K562 (cell line): ENCODE measurements at regions not wholly inside any gene's neighbourhood (a gene's known extent, or its start where the extent isn't known, plus 50 kb on each side); places are given as distances from the start of the nearest gene placed in this dataset.

Experiments
- ATAC-seq: fragments of 200-7000 bp; cut with Tn5 transposase; 3 replicates; pipeline ENCODE4 v1.9.1; 2020; ENCODE audit warnings: moderate library complexity
- BruUV-seq: library from RNA; stranded (reverse); fragments of 400-500 nt; replicated peaks from 2 replicates; lab custom pipeline; 2021; lab: Mats Ljungman, UMichigan
- CTCF ChIA-PET: fragments of 300-600 bp; formaldehyde crosslinking; extraction: SDS; loops from one replicate; lab custom pipeline; 2021; ENCODE audit warnings: low intra/inter-chr PET ratio; lab: Yijun Ruan, JAX
- POLR2A ChIA-PET: fragments of 300-600, 350-650 bp; sonication (Branson Sonifier 250); formaldehyde crosslinking; extraction: SDS; loops from one replicate; lab custom pipeline; 2021; ENCODE audit warnings: antibody characterized with exemption, inconsistent platforms; lab: Yijun Ruan, JAX
- DNase-seq, 4 experiments: peaks; one replicate each; pipeline versions ENCODE4 v3.0.0 to v3.0.0-alpha.2; 2011 to 2018; ENCODE audit warnings: low spot score in 3 of 4, mixed read lengths in 3 of 4; ENCODE audit errors: extremely low read depth in 1 of 4
- FAIRE-seq: peaks from 2 replicates; lab custom pipeline; 2011; peaks lifted over from hg19 to GRCh38; lab: Jason Lieb, UNC
- H2AFZ ChIP-seq: 2 replicates; pipeline ENCODE4 v1.6.0; 2011; ENCODE audit warnings: low read depth, low read length, control low read depth, inconsistent platforms
- H3K27ac ChIP-seq: fragments of 200-600 bp; 3 replicates; pipeline ENCODE4 v1.8.0; 2011; ENCODE audit warnings: low read depth, mild to moderate bottlenecking, control low read depth, inconsistent platforms, low read length, moderate library complexity, mixed read lengths; ENCODE audit errors: extremely low read depth
- H3K27me3 ChIP-seq, 2 experiments: fragments of 300-600 bp in 1 of 2; 2 replicates in 1 of 2; 3 replicates in 1 of 2; pipeline versions ENCODE4 v1.6.0 to v1.8.0; 2011; ENCODE audit warnings: inconsistent platforms in 2 of 2, low read length in 2 of 2, mild to moderate bottlenecking in 1 of 2, mixed read lengths in 1 of 2, moderate library complexity in 1 of 2; ENCODE audit not compliant: control insufficient read depth in 2 of 2, insufficient read depth in 2 of 2
- H3K36me3 ChIP-seq: fragments of 300-600 bp; 3 replicates; pipeline ENCODE4 v1.8.0; 2011; ENCODE audit warnings: mild to moderate bottlenecking, low read length, inconsistent platforms; ENCODE audit not compliant: control insufficient read depth, insufficient read depth
- H3K4me1 ChIP-seq, 2 experiments: fragments of 200-600 bp in 1 of 2; replicated peaks in 1 of 2; 2 replicates in 1 of 2; 3 replicates in 1 of 2; pipeline versions ENCODE4 v1.5.1 to v1.8.0; 2011; ENCODE audit warnings: inconsistent platforms in 2 of 2, low read length in 2 of 2, mild to moderate bottlenecking in 1 of 2, mixed read lengths in 1 of 2, moderate library complexity in 1 of 2; ENCODE audit not compliant: control insufficient read depth in 2 of 2, insufficient read depth in 2 of 2
- H3K4me2 ChIP-seq: 2 replicates; pipeline ENCODE4 v1.6.1; 2011; ENCODE audit warnings: low read length, control low read depth, inconsistent platforms, mixed read lengths; ENCODE audit not compliant: insufficient read depth
- H3K4me3 ChIP-seq: fragments of 200-600 bp; sonication (generic), shearing (Covaris generic); 2 replicates; pipeline ENCODE4 v1.5.1; 2016; ENCODE audit warnings: control low read depth, inconsistent platforms
- H3K79me2 ChIP-seq: fragments of 200-600 bp; 3 replicates; pipeline ENCODE4 v1.8.0; 2011; ENCODE audit warnings: low read length, inconsistent platforms; ENCODE audit not compliant: control insufficient read depth, insufficient read depth
- H3K9ac ChIP-seq, 2 experiments: 2 replicates each; pipeline versions ENCODE4 v1.6.0 to v1.6.1; 2011; ENCODE audit warnings: low read depth in 2 of 2, low read length in 2 of 2, control low read depth in 1 of 2, inconsistent platforms in 1 of 2, mild to moderate bottlenecking in 1 of 2, mixed read lengths in 1 of 2; ENCODE audit not compliant: insufficient read depth in 1 of 2
- H3K9me1 ChIP-seq: one replicate; pipeline ENCODE4 v1.6.0; 2011; ENCODE audit warnings: inconsistent platforms, mild to moderate bottlenecking, low read length, moderate library complexity; ENCODE audit not compliant: control insufficient read depth, insufficient read depth
- H3K9me3 ChIP-seq: replicated peaks from 2 replicates; pipeline ENCODE4 v1.5.1; 2011; ENCODE audit warnings: low read depth, low read length, inconsistent platforms; ENCODE audit not compliant: control insufficient read depth, insufficient read depth
- H4K20me1 ChIP-seq: replicated peaks from 2 replicates; pipeline ENCODE4 v1.6.1; 2011; ENCODE audit warnings: low read length, inconsistent platforms, mixed read lengths; ENCODE audit not compliant: control insufficient read depth, insufficient read depth
- AFF1 ChIP-seq, 2 experiments: fragments of 450-650 bp; IDR thresholded peaks; 2 replicates each; pipeline ENCODE4 v1.6.1; 2018; ENCODE audit warnings: mild to moderate bottlenecking in 2 of 2, low read depth in 1 of 2; ENCODE audit not compliant: partially characterized antibody in 2 of 2
- ARID3B ChIP-seq: fragments of 250-450 bp; sonication (Bioruptor Pico); IDR thresholded peaks from 2 replicates; pipeline ENCODE4 v1.4.0; 2020; ENCODE audit warnings: borderline replicate concordance
- CEBPB ChIP-seq: fragments of 450-650 bp; IDR thresholded peaks from 2 replicates; pipeline ENCODE4 v1.6.1; 2016; ENCODE audit warnings: missing genetic modification characterization, missing compliant biosample characterization
- CEBPG ChIP-seq, 3 experiments: fragments of 200-800 bp in 1 of 3; sonication (Bioruptor generic) in 1 of 3; sonication (generic) in 1 of 3; formaldehyde crosslinking in 1 of 3; IDR thresholded peaks in 2 of 3; conservative IDR thresholded peaks in 1 of 3; 2 replicates each; pipeline versions ENCODE4 v1.6.1 to v1.8.0; 2016 to 2022; ENCODE audit warnings: missing compliant biosample characterization in 2 of 3, missing genetic modification characterization in 2 of 3, mild to moderate bottlenecking in 1 of 3, missing genetic modification reagents in 1 of 3
- EP400 ChIP-seq: fragments of 450-650 bp; IDR thresholded peaks from 2 replicates; pipeline ENCODE4 v1.6.1; 2017; ENCODE audit warnings: antibody characterized with exemption, mild to moderate bottlenecking, moderate library complexity
- JUND ChIP-seq, 2 experiments: IDR thresholded peaks; 2 replicates in 1 of 2; 3 replicates in 1 of 2; pipeline ENCODE4 v1.6.1; 2011; ENCODE audit warnings: borderline replicate concordance in 2 of 2, low read depth in 2 of 2, low read length in 2 of 2, improper control_type of control experiment in 1 of 2, missing biosample characterization in 1 of 2, missing genetic modification characterization in 1 of 2, missing genetic modification reagents in 1 of 2
- PPARD ChIP-seq: fragments of 250-450 bp; sonication (Bioruptor Pico); IDR thresholded peaks from 2 replicates; pipeline ENCODE4 v1.8.0; 2022; ENCODE audit warnings: inconsistent platforms, mild to moderate bottlenecking, moderate library complexity
- ZNF3 ChIP-seq: fragments of 250-450 bp; sonication (Bioruptor Pico); IDR thresholded peaks from 2 replicates; pipeline ENCODE4 v1.5.0; 2021; ENCODE audit warnings: mild to moderate bottlenecking, moderate library complexity
- WGBS: fragments of 100-300 bp; shearing (Covaris generic); methylation state at CpG from one replicate; pipeline ENCODE4 v1.1.6; 2016; ENCODE audit warnings: low coverage, mixed read lengths; ENCODE audit not compliant: insufficient coverage; ENCODE audit errors: missing lambda C conversion rate; 5-methylcytosine and 5-hydroxymethylcytosine counted together
- in situ Hi-C: fragments of 300-500 bp; cut with MboI; formaldehyde crosslinking; loops from 4 replicates; pipeline ENCODE4 v1.15.0; 2018; ENCODE audit warnings: inconsistent platforms, mixed read lengths
- intact Hi-C: fragments of 100-400 bp; cut with micrococcal nuclease; formaldehyde crosslinking; loops from 2 replicates; pipeline ENCODE4 v1.14.2; 2022

DNA sequence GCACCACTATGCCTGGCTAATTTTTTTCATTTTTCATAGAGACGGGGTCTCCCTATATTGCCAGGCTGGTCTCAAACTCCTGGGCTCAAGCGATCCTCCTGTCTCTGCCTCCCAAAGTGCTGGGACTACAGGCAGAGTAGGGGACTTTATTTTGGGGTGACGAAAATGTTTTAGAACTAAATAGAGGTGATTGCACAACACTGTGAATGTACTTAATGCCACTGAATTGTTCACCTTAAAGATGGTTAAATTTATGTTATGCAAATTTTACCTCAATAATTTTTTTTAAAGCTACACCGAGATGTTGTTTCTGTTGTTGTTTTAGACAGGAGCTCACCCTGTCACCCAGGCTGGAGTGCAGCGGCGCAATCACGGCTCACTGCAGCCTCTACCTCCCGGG, 111.9 kb upstream of the SEC14L1 start:
- intact Hi-C loops = no loop called here
- Histone ChIP-seq H3K4me2 (no peak overlapping the region), H3K79me2 (no peaks in the 10 kb centered on the region), H3K36me3 (no peaks in the 10 kb centered on the region), H4K20me1 (no peaks in the 10 kb centered on the region)
- 10% methylated on average over 8 of the region's 8 CpGs for WGBS
- ATAC-seq = no peak
- no peak for FAIRE-seq
- TF ChIP-seq CEBPG (CRISPR knock-in tag; IDR thresholded peaks at IDR 0.05) (no peak), CEBPG (tag; conservative IDR thresholded peaks at IDR 0.05 in 1 of 2, IDR thresholded peaks at IDR 0.05 in 1 of 2) (peak in 1 of 2 experiments; percentile 58; a peak in 1 of 4 replicates), PPARD (no peak), AFF1 (IDR thresholded peaks at IDR 0.05; ENCODE audit: low read depth in 1 of 2, partially characterized antibody in 2 of 2) (no peak), CEBPB (tag) (peak; percentile 56), EP400 (no peak), ARID3B (CRISPR knock-in tag) (no peak), ZNF3 (no peak), JUND (IDR thresholded peaks at IDR 0.05; ENCODE audit: borderline replicate concordance, low read depth, low read length) (no peak), JUND (tag; IDR thresholded peaks at IDR 0.05; ENCODE audit: borderline replicate concordance, low read depth, low read length) (no peak)
- TF ChIP-seq, all 486 proteins: peak for 2
- Histone ChIP-seq H3K4me3 (no peak overlapping the region), H3K9me1 (no peaks in the 10 kb centered on the region), H3K9ac (no peak overlapping the region), H2AFZ (no peak overlapping the region), H3K27me3 (peaks cover 5 to 54% of the 10 kb centered on the region in 2 experiments), H3K4me1 (no peaks in the 10 kb centered on the region), H3K9me3 (peaks cover 7% of the 10 kb centered on the region), H3K27ac (no peak overlapping the region)
- no peak for DNase-seq
- ChIA-PET CTCF (no interaction called here), POLR2A (no interaction called here)
- in situ Hi-C loops = no loop called here
- no TSS peak for BruUV-seq
